Smooth muscle cell (in vitro differentiated cells): ENCODE measurements at regions not wholly inside any gene's neighbourhood (a gene's known extent, or its start where the extent isn't known, plus 50 kb on each side); places are given as distances from the start of the nearest gene placed in this dataset.

Experiments
- DNase-seq: peaks from one replicate; lab custom pipeline; 2025; ENCODE audit not compliant: unreplicated experiment; lab: John Stamatoyannopoulos, UW
- H2AFZ ChIP-seq: fragments of 200-600 bp; sonication (generic); 2 replicates; pipeline ENCODE4 v1.6.0; 2016; ENCODE audit warnings: antibody characterized with exemption, low read depth, mild to moderate bottlenecking
- H3F3A ChIP-seq: fragments of 200-600 bp; sonication (generic); 2 replicates; pipeline ENCODE4 v1.6.0; 2017; ENCODE audit warnings: antibody characterized with exemption, low read depth
- H3K27ac ChIP-seq: fragments of 200-600 bp; sonication (generic); 2 replicates; pipeline ENCODE4 v1.5.1; 2016; ENCODE audit warnings: low read depth, mild to moderate bottlenecking
- H3K27me3 ChIP-seq: fragments of 200-600 bp; sonication (generic); 2 replicates; pipeline ENCODE4 v1.6.1; 2016; ENCODE audit warnings: low read depth, mild to moderate bottlenecking
- H3K36me3 ChIP-seq: fragments of 200-600 bp; sonication (generic); 2 replicates; pipeline ENCODE4 v1.5.1; 2016; ENCODE audit warnings: low read depth
- H3K4me1 ChIP-seq: fragments of 200-600 bp; sonication (generic); 2 replicates; pipeline ENCODE4 v1.5.1; 2016; ENCODE audit warnings: low read depth
- H3K4me2 ChIP-seq: fragments of 200-600 bp; sonication (generic); 2 replicates; pipeline ENCODE4 v1.6.0; 2016; ENCODE audit warnings: mild to moderate bottlenecking
- H3K4me3 ChIP-seq: fragments of 200-600 bp; sonication (generic); 2 replicates; pipeline ENCODE4 v1.5.1; 2016; ENCODE audit warnings: mild to moderate bottlenecking
- H3K79me2 ChIP-seq: fragments of 200-600 bp; sonication (generic); 2 replicates; pipeline ENCODE4 v1.6.0; 2016; ENCODE audit warnings: low read depth, mild to moderate bottlenecking
- H3K9ac ChIP-seq: fragments of 200-600 bp; sonication (generic); 2 replicates; pipeline ENCODE4 v1.6.0; 2016; ENCODE audit warnings: low read depth
- H3K9me3 ChIP-seq: fragments of 200-600 bp; sonication (generic); replicated peaks from 2 replicates; pipeline ENCODE4 v1.5.1; 2016; ENCODE audit warnings: low read depth
- H4K20me1 ChIP-seq: fragments of 200-600 bp; sonication (generic); 2 replicates; pipeline ENCODE4 v1.6.0; 2016; ENCODE audit warnings: low read depth
- WGBS: methylation state at CpG from one replicate; pipeline ENCODE4 v1.1.7; 2016; ENCODE audit warnings: low lambda C conversion rate; 5-methylcytosine and 5-hydroxymethylcytosine counted together
- TF ChIP-seq, protein P1 (sequence below): fragments of 200-600 bp; sonication (generic); IDR thresholded peaks from 2 replicates; pipeline ENCODE4 v1.5.1; 2017; ENCODE audit warnings: borderline replicate concordance, mild to moderate bottlenecking, antibody characterized with exemption; ENCODE audit not compliant: insufficient read depth, poor library complexity, severe bottlenecking

DNA sequence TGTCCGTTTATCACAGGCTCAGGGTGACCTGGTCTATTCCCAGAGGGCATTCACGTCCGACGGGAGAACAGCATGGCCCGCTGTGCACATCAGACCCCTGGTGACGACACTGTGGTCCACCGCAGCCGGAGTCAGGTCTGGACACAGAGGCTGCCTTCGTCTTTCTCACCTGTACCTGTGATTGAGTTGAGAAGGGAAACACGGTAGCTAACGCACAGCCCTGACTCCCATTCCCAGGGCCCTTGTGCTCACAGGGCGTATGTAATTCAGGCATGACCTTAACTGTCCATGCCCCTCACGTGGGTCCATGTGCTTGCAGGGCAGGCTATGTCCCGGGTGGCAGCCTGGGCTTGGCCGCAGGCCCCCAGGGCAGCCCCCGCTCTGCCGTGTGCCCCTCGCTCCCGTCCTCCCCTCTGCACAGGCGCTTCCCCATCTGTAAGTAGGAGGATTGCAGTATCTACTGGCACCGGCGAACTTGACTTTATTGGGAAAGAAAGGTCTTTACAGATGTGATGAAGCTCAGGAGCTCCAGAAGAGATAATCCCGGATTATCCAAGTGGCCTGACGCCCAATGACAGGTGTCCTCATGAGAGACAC, 221.3 kb upstream of the TCERG1L start:
- TF ChIP-seq, protein P1, sequence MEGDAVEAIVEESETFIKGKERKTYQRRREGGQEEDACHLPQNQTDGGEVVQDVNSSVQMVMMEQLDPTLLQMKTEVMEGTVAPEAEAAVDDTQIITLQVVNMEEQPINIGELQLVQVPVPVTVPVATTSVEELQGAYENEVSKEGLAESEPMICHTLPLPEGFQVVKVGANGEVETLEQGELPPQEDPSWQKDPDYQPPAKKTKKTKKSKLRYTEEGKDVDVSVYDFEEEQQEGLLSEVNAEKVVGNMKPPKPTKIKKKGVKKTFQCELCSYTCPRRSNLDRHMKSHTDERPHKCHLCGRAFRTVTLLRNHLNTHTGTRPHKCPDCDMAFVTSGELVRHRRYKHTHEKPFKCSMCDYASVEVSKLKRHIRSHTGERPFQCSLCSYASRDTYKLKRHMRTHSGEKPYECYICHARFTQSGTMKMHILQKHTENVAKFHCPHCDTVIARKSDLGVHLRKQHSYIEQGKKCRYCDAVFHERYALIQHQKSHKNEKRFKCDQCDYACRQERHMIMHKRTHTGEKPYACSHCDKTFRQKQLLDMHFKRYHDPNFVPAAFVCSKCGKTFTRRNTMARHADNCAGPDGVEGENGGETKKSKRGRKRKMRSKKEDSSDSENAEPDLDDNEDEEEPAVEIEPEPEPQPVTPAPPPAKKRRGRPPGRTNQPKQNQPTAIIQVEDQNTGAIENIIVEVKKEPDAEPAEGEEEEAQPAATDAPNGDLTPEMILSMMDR, result no peak
- Histone ChIP-seq H3K4me1 (no peaks in the 10 kb centered on the region), H3K36me3 (no peaks in the 10 kb centered on the region), H3K27ac (no peak overlapping the region), H3F3A (no peaks in the 10 kb centered on the region), H3K9ac (no peak overlapping the region), H2AFZ (no peak overlapping the region), H3K79me2 (no peaks in the 10 kb centered on the region), H3K27me3 (peaks cover 8% of the 10 kb centered on the region), H3K4me3 (no peak overlapping the region), H3K9me3 (no peaks in the 10 kb centered on the region), H4K20me1 (no peaks in the 10 kb centered on the region), H3K4me2 (no peak overlapping the region)
- 94% methylated on average over 24 of the region's 24 CpGs for WGBS
- DNase-seq, result no peak

DNA sequence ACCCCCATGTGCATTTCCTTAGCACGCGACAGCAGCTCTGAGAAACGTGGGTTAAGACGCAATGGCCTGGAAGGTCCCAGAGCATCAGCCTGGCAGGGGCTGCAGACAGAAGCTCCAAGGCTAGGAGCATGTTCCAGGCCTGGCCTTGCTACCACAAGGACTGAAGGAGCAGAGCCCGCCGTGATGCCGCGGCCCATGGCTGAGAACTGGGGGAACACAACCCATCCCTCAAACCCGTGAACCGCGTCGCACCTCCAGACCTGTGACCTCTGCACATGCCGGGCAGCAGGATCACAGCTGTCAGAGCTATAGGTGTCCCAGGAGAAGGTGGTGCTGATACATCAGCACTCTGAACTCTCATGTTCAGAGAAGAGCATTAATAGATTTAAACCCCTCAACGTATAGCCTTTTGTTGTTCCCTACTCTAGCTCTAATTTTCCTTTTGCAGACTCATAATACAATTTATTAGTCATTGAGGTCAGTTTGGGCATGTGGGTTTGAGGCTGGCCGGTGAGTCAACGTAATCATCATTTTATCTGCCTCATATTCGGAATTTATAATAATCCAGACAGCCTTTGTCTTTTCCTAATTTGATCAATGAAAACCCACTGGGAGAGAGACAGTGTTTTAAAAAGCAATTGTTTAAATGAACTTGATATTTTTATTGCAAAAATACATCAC, 222.5 kb upstream of the TCERG1L start:
- no peak overlapping the region for H3K27ac ChIP-seq
- H3K79me2 ChIP-seq, result no peaks in the 10 kb centered on the region
- no peaks in the 10 kb centered on the region for H3K9me3 ChIP-seq
- H3K9ac ChIP-seq, result no peak overlapping the region
- no peak overlapping the region for H3K4me2 ChIP-seq
- H3K4me3 ChIP-seq, result no peak overlapping the region
- H3K36me3 ChIP-seq, result no peaks in the 10 kb centered on the region
- TF ChIP-seq, protein P1, result no peak
- H3K4me1 ChIP-seq, result no peaks in the 10 kb centered on the region
- peaks cover 11% of the 10 kb centered on the region for H3K27me3 ChIP-seq
- H4K20me1 ChIP-seq, result no peaks in the 10 kb centered on the region
- no peak overlapping the region for H2AFZ ChIP-seq
- no peaks in the 10 kb centered on the region for H3F3A ChIP-seq
- DNase-seq, result no peak
- WGBS, result 89% methylated on average over 17 of the region's 17 CpGs

DNA sequence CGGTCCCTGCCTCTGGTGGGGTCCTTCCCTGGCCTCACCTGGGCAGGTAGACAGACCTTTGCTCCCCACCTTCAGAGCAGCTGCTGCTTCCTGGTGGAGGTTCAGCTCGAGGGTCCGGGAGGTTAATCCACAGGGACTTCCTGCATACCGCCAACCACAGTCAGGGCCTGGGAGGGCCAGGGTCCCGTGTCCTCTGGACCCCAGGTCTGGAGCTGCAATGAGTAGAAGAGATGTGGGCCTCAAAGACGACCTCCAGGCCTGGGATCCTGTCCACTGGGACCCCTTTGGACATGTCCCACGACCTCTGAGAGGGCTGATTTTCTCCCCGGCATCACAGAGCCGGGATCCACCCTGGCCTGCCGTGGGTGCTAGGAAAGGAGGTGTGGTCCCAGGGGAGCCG, 223.3 kb upstream of the TCERG1L start:
- WGBS, result 81% methylated on average over 11 of the region's 11 CpGs
- Histone ChIP-seq H4K20me1 (no peaks in the 10 kb centered on the region), H3K36me3 (no peaks in the 10 kb centered on the region), H3K27ac (no peak overlapping the region), H3K79me2 (no peaks in the 10 kb centered on the region), H2AFZ (no peak overlapping the region), H3K9ac (no peak overlapping the region), H3K4me1 (no peaks in the 10 kb centered on the region), H3F3A (no peaks in the 10 kb centered on the region), H3K4me2 (no peak overlapping the region), H3K27me3 (peaks cover 11% of the 10 kb centered on the region), H3K4me3 (no peak overlapping the region), H3K9me3 (no peaks in the 10 kb centered on the region)
- DNase-seq, result no peak
- TF ChIP-seq, protein P1, result no peak

DNA sequence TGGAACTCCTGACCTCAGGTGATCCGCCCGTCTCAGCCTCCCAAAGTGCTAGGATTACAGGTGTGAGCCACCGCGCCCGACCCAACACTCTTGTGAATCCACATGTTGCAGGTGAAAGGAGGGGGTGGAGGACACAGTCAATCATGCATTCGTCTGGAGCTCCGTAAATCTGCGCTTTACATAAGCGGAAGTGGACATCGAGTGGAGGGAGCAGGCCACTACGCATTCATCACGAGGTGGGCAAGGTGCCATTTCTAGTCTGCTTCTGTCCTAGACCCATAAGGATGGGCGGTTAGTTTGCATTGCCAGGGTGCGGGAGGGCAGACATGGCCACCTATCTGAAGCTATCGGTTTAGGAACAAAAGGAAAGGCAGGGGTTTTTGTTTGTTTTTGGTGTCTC, 225.2 kb upstream of the TCERG1L start:
- H3K4me1 ChIP-seq, result no peaks in the 10 kb centered on the region
- TF ChIP-seq, protein P1, result no peak
- H3K9me3 ChIP-seq, result no peaks in the 10 kb centered on the region
- H3K27ac ChIP-seq, result no peak overlapping the region
- no peak overlapping the region for H3K9ac ChIP-seq
- peaks cover 11% of the 10 kb centered on the region for H3K27me3 ChIP-seq
- DNase-seq, result no peak
- H3K4me2 ChIP-seq, result no peak overlapping the region
- no peak overlapping the region for H2AFZ ChIP-seq
- WGBS, result 97% methylated on average over 15 of the region's 15 CpGs
- H4K20me1 ChIP-seq, result no peaks in the 10 kb centered on the region
- H3F3A ChIP-seq, result no peaks in the 10 kb centered on the region
- no peak overlapping the region for H3K4me3 ChIP-seq
- no peaks in the 10 kb centered on the region for H3K36me3 ChIP-seq
- no peaks in the 10 kb centered on the region for H3K79me2 ChIP-seq
